Transverse colon (tissue), 3 donors: ENCODE measurements at regions not wholly inside any gene's neighbourhood (a gene's known extent, or its start where the extent isn't known, plus 50 kb on each side); places are given as distances from the start of the nearest gene placed in this dataset.

Source experiments
- CTCF ChIP-seq, 5 experiments: fragments of 200-600 bp in 3 of 5; fragments of 450-650 bp in 2 of 5; sonication (generic) in 3 of 5; IDR thresholded peaks; 1 replicate in 2 of 5; 2 replicates in 3 of 5; pipeline ENCODE4 v1.5.1; 2016 to 2017; ENCODE audit warnings: antibody characterized with exemption in 5 of 5, inconsistent platforms in 3 of 5, mild to moderate bottlenecking in 2 of 5, moderate library complexity in 1 of 5
- EP300 ChIP-seq: sonication (generic); formaldehyde crosslinking; IDR thresholded peaks from one replicate; pipeline ENCODE4 v1.6.1; 2017; ENCODE audit warnings: antibody characterized with exemption, low read depth
- POLR2A ChIP-seq: fragments of 450-650 bp; IDR thresholded peaks from one replicate; pipeline ENCODE4 v1.6.1; 2016; ENCODE audit warnings: antibody characterized with exemption, mild to moderate bottlenecking, moderate library complexity

DNA sequence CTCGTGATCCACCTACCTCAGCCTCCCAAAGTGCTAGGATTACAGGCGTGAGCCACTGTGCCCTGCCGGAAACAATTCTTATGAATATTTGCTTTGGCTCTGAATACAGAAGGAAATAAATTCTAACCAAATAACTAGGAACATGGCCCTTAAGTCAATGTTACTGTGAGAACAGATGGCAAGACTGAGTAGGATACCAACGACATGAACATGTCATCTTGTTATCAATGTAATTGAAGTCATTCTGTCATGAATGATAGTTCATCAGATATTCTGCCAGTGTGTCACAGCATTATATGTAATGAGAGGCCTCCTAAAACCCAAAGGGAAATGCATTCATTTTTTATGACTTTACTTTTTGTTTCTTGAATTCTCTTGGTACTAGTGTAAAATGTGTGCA, 548.8 kb downstream of the MCTP2 start:
- TF ChIP-seq CTCF (IDR thresholded peaks at IDR 0.05) (no peak), EP300 (no peak), POLR2A (no peak)
